ENCODE measurements at regions not wholly inside any gene's neighbourhood (a gene's known extent, or its start where the extent isn't known, plus 50 kb on each side); places are given as distances from the start of the nearest gene placed in this dataset.

DNA sequence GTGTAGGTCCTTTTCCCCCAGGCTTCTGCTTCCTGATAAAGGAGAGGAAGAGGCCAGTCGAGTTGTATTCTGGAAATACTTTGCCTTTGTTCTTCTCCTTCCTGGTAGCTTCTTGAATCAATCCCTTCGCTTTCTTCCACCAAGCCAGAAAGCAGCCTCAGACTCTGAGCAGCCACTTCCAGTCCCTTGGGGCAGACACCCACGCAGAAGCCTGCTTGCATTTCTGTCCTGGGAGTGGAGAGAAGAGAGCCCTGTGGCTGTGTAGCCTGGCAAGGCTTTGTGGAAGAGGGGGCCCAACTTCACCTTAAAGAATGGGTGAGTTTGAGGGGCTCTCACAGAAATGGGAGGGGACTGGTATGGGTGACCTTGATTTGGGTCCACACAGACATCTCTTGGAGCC, 211.0 kb upstream of the SSTR4 start:
- no peak for DNase-seq
- Histone ChIP-seq H3K36me3 (no peaks in the 10 kb centered on the region), H3K4me3 (ENCODE audit: low read depth, low read length) (no peak overlapping the region), H3K9me3 (no peaks in the 10 kb centered on the region), H3K4me1 (no peaks in the 10 kb centered on the region), H3K27me3 (no peaks in the 10 kb centered on the region)
- TF ChIP-seq, protein P1, sequence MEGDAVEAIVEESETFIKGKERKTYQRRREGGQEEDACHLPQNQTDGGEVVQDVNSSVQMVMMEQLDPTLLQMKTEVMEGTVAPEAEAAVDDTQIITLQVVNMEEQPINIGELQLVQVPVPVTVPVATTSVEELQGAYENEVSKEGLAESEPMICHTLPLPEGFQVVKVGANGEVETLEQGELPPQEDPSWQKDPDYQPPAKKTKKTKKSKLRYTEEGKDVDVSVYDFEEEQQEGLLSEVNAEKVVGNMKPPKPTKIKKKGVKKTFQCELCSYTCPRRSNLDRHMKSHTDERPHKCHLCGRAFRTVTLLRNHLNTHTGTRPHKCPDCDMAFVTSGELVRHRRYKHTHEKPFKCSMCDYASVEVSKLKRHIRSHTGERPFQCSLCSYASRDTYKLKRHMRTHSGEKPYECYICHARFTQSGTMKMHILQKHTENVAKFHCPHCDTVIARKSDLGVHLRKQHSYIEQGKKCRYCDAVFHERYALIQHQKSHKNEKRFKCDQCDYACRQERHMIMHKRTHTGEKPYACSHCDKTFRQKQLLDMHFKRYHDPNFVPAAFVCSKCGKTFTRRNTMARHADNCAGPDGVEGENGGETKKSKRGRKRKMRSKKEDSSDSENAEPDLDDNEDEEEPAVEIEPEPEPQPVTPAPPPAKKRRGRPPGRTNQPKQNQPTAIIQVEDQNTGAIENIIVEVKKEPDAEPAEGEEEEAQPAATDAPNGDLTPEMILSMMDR (IDR thresholded peaks at IDR 0.05; ENCODE audit: low read depth, low read length): no peak

DNA sequence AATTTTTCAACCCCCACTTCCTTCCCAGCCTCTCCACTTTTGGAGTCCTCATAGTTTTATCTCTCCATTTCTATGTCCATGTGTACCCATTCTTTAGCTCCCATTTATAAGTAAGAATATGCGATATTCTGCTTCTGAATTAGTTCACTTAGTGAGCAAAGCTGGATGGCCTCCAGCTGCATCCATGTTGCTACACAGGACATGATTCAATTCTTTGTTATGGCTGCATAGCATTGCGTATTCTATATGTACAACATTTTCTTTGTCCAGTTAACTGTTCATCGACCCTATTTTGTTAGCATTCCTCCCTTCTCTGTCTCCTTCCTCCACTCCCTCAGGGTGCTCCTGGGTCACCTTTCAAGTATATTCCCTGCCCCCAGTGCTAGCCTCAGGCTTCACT, 210.0 kb upstream of the SSTR4 start:
- no peaks in the 10 kb centered on the region for H3K4me1 ChIP-seq
- no peaks in the 10 kb centered on the region for H3K27me3 ChIP-seq

GRCh38 chr20:22825546-22825945, 209.6 kb upstream of the SSTR4 start:
- no peaks in the 10 kb centered on the region for H3K4me1 ChIP-seq
- DNase-seq: no peak
- TF ChIP-seq, protein P1 (IDR thresholded peaks at IDR 0.05; ENCODE audit: low read depth, low read length): no peak

More for the DNA sequence above, 210.0 kb upstream of the SSTR4 start:
- Histone ChIP-seq H3K36me3 (no peaks in the 10 kb centered on the region), H3K4me3 (ENCODE audit: low read depth, low read length) (no peak overlapping the region), H3K9me3 (no peaks in the 10 kb centered on the region)
- TF ChIP-seq, protein P1 (IDR thresholded peaks at IDR 0.05; ENCODE audit: low read depth, low read length): no peak
- no peak for DNase-seq

DNA sequence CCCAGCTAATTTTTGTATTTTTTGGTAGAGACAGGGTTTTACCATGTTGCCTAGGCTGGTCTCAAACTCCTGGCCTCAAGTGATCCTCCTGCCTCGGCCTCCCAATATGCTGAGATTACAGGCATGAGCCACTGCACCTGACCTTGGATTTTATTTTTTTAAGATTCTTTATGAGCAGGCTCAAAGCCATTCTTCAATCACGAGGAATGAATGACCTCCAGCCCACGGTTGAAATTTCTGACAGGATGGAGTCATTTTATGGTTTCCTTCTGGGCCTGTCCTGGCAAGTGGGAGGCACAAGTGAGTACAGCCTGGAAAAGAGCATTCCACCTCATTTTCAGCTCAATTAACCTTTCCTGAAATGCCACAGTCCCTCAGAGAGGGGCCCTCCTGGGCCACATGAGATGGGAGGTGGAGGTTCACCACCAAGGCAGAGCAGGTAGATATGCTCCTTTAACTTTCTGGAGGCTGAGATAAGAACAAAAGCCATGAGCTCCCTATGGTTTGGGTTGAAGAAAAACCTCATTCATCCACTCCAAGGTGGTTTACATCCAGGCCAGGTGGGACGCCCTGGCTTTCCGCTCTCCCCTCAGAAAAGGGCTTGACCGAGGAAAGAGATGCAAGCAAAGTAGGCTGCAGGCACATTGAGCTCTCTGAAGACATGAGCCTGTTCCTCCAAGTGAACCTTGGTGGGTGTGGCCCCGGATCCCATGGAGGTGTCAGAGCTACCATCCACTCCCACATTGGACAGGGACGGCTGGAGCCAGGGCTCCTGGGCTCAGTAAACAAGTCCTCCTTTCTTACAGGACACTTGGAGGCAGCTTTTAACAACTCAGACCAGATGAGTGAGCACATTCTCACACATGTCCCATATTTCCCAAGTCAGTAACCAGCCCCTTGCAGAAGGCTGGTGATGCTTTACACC, 208.5 kb upstream of the SSTR4 start:
- Histone ChIP-seq H3K36me3 (no peaks in the 10 kb centered on the region), H3K4me3 (ENCODE audit: low read depth, low read length) (no peak overlapping the region)

More at GRCh38 chr20:22825546-22825945, 209.6 kb upstream of the SSTR4 start:
- Histone ChIP-seq H3K36me3 (no peaks in the 10 kb centered on the region), H3K27me3 (no peaks in the 10 kb centered on the region), H3K9me3 (no peaks in the 10 kb centered on the region; the same call in 1 of the 2 replicates), H3K4me3 (ENCODE audit: low read depth, low read length) (no peak overlapping the region)

DNA sequence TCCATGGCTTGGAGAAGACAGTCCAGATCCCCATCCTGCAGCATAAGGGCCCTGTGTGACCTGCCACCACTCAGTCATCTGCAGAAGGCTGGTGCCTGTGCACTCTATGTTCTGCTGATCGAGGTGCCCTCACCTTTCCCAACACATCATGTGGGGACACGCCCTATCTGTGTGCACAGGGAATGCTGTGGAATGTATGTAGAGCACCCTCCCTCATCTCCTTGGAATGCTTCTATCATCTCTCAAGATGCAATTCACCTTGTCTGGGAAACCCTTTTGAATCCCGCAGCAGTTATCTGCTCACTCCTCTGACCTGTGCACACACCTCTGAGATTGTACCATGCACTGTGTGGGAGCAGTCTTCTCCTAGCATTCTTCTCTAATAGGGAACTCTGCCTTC, 207.2 kb upstream of the SSTR4 start:
- TF ChIP-seq, protein P1 (IDR thresholded peaks at IDR 0.05; ENCODE audit: low read depth, low read length): no peak

More for the DNA sequence above, 208.5 kb upstream of the SSTR4 start:
- H3K9me3 ChIP-seq: no peaks in the 10 kb centered on the region; the same call in 1 of the 2 replicates
- TF ChIP-seq, protein P1 (IDR thresholded peaks at IDR 0.05; ENCODE audit: low read depth, low read length): no peak
- no peak for DNase-seq
- H3K27me3 ChIP-seq: no peaks in the 10 kb centered on the region
- H3K4me1 ChIP-seq: no peaks in the 10 kb centered on the region

DNA sequence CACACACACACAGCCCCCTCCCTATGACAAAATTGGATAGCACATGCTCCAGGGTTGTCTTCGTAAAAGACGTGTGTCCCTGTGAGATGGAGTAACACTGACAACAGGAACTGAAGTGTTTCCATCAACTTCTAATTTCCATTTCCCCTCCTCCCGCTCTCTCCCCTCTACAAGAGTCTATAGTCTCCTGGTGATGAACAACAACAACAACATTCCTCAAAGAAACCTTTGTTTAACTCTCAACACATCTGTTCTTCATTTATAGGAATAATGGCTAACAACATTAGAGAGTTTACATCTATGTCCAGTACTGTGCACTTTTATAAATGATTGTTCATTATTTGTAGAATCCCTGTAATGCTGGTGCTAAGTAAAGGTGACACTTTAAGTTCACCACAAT, 205.8 kb upstream of the SSTR4 start:
- no peak for DNase-seq
- Histone ChIP-seq H3K27me3 (no peaks in the 10 kb centered on the region), H3K9me3 (no peaks in the 10 kb centered on the region; the same call in 1 of the 2 replicates), H3K4me3 (ENCODE audit: low read depth, low read length) (no peak overlapping the region), H3K4me1 (no peaks in the 10 kb centered on the region), H3K36me3 (no peaks in the 10 kb centered on the region)
- TF ChIP-seq, protein P1 (IDR thresholded peaks at IDR 0.05; ENCODE audit: low read depth, low read length): no peak

More for the DNA sequence above, 207.2 kb upstream of the SSTR4 start:
- no peaks in the 10 kb centered on the region for H3K36me3 ChIP-seq
- no peak for DNase-seq
- H3K27me3 ChIP-seq: no peaks in the 10 kb centered on the region
- no peak overlapping the region for H3K4me3 ChIP-seq (ENCODE audit: low read depth, low read length)
- H3K4me1 ChIP-seq: no peaks in the 10 kb centered on the region
- H3K9me3 ChIP-seq: no peaks in the 10 kb centered on the region; the same call in 1 of the 2 replicates
